ENCODE measurements at regions not wholly inside any gene's neighbourhood (a gene's known extent, or its start where the extent isn't known, plus 50 kb on each side); places are given as distances from the start of the nearest gene placed in this dataset.

- no peak for TF ChIP-seq POLR2A (IDR thresholded peaks at IDR 0.05)
- TF ChIP-seq, protein P1, sequence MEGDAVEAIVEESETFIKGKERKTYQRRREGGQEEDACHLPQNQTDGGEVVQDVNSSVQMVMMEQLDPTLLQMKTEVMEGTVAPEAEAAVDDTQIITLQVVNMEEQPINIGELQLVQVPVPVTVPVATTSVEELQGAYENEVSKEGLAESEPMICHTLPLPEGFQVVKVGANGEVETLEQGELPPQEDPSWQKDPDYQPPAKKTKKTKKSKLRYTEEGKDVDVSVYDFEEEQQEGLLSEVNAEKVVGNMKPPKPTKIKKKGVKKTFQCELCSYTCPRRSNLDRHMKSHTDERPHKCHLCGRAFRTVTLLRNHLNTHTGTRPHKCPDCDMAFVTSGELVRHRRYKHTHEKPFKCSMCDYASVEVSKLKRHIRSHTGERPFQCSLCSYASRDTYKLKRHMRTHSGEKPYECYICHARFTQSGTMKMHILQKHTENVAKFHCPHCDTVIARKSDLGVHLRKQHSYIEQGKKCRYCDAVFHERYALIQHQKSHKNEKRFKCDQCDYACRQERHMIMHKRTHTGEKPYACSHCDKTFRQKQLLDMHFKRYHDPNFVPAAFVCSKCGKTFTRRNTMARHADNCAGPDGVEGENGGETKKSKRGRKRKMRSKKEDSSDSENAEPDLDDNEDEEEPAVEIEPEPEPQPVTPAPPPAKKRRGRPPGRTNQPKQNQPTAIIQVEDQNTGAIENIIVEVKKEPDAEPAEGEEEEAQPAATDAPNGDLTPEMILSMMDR (IDR thresholded peaks at IDR 0.05) = no peak
- no peak for TF ChIP-seq EP300 (IDR thresholded peaks at IDR 0.05)
Observed at GRCh38 chr10:111967547-111967946, 216.0 kb downstream of the GPAM start.
